Upper lobe of right lung (tissue), 1 donor: ENCODE measurements at regions not wholly inside any gene's neighbourhood (a gene's known extent, or its start where the extent isn't known, plus 50 kb on each side); places are given as distances from the start of the nearest gene placed in this dataset.

Experiments used
- ATAC-seq: fragments of 200-7000 bp; cut with Tn5 transposase; one replicate; pipeline ENCODE4 v1.9.1; 2020; ENCODE audit warnings: mild to moderate bottlenecking, moderate library complexity
- DNase-seq: peaks from one replicate; pipeline ENCODE4 v3.0.0-alpha.2; 2020
- H3K27ac ChIP-seq: fragments of 200-600 bp; one replicate; pipeline ENCODE4 v1.8.0; 2022
- H3K27me3 ChIP-seq: fragments of 200-600 bp; one replicate; pipeline ENCODE4 v1.8.0; 2022; ENCODE audit warnings: mild to moderate bottlenecking
- H3K36me3 ChIP-seq: fragments of 200-600 bp; one replicate; pipeline ENCODE4 v1.8.0; 2022
- H3K4me1 ChIP-seq: fragments of 200-600 bp; one replicate; pipeline ENCODE4 v1.8.0; 2022
- H3K4me3 ChIP-seq: fragments of 200-600 bp; one replicate; pipeline ENCODE4 v1.8.0; 2022; ENCODE audit warnings: mild to moderate bottlenecking
- H3K9me3 ChIP-seq: fragments of 200-600 bp; one replicate; pipeline ENCODE4 v1.8.0; 2022
- intact Hi-C: fragments of 100-400 bp; cut with DNase I; formaldehyde crosslinking; loops from one replicate; pipeline ENCODE4 v1.11.0; 2022
- TF ChIP-seq, protein P1 (sequence below): fragments of 200-600 bp; IDR thresholded peaks from one replicate; pipeline ENCODE4 v1.8.0; 2022; ENCODE audit warnings: antibody characterized with exemption
- donor health status: DM: no; HTN: yes; CAD: no; lungs with severe emphysema.

DNA sequence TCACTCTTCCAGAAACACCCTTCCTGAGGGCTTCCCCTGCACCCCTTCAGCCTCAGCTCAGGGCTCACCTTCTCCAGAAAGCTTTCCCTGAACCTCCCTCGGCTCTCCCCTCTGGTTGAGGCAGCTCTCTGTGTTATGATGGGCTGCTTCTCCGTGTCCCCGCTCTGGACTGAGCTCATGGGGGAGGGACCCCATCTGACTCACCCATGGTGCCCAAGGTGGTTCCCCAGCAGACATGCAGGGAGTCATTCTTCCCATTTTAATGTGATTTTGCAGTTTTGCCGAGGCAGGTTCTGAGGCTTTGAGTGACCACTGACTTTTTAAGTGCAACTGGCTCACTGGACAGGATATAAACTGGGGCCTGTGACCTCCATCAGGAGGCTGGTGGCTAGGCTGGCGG is 495.1 kb downstream of the TBC1D22A start:
- TF ChIP-seq, protein P1, sequence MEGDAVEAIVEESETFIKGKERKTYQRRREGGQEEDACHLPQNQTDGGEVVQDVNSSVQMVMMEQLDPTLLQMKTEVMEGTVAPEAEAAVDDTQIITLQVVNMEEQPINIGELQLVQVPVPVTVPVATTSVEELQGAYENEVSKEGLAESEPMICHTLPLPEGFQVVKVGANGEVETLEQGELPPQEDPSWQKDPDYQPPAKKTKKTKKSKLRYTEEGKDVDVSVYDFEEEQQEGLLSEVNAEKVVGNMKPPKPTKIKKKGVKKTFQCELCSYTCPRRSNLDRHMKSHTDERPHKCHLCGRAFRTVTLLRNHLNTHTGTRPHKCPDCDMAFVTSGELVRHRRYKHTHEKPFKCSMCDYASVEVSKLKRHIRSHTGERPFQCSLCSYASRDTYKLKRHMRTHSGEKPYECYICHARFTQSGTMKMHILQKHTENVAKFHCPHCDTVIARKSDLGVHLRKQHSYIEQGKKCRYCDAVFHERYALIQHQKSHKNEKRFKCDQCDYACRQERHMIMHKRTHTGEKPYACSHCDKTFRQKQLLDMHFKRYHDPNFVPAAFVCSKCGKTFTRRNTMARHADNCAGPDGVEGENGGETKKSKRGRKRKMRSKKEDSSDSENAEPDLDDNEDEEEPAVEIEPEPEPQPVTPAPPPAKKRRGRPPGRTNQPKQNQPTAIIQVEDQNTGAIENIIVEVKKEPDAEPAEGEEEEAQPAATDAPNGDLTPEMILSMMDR, result no peak
- Histone ChIP-seq H3K4me1 (no peaks in the 10 kb centered on the region), H3K27me3 (no peaks in the 10 kb centered on the region), H3K27ac (no peak overlapping the region), H3K36me3 (no peaks in the 10 kb centered on the region), H3K9me3 (peaks cover 3% of the 10 kb centered on the region), H3K4me3 (no peak overlapping the region)
- no peak for DNase-seq
- no peak for ATAC-seq
- intact Hi-C loops, result no loop called here

DNA sequence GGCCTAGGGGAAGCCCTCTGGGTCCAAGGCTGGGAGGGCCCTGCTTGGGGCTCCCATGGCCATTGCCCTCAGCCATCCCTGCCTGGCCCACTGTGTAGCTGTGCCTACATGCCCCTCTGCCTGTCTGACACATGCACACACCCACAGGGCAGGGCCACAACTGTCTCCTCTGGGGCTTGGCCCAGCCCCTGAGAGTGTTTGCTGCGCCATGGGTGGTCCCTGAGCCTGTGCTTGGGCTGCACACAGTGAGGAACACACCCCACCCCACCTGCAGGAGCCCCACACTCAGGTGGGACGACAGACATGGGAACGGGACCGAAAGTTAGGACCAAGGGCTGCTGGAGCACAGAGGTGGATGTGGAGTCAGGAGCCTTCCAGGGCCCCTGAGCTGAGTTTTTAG is 489.5 kb downstream of the TBC1D22A start:
- no peaks in the 10 kb centered on the region for H3K36me3 ChIP-seq
- no peaks in the 10 kb centered on the region for H3K4me1 ChIP-seq
- DNase-seq (no peak), ATAC-seq (peak; percentile 33)
- peaks cover 3% of the 10 kb centered on the region for H3K9me3 ChIP-seq
- intact Hi-C loops, result no loop called here
- H3K27me3 ChIP-seq, result no peaks in the 10 kb centered on the region
- TF ChIP-seq, protein P1, result no peak
- H3K27ac ChIP-seq, result no peak overlapping the region
- H3K4me3 ChIP-seq, result no peak overlapping the region

DNA sequence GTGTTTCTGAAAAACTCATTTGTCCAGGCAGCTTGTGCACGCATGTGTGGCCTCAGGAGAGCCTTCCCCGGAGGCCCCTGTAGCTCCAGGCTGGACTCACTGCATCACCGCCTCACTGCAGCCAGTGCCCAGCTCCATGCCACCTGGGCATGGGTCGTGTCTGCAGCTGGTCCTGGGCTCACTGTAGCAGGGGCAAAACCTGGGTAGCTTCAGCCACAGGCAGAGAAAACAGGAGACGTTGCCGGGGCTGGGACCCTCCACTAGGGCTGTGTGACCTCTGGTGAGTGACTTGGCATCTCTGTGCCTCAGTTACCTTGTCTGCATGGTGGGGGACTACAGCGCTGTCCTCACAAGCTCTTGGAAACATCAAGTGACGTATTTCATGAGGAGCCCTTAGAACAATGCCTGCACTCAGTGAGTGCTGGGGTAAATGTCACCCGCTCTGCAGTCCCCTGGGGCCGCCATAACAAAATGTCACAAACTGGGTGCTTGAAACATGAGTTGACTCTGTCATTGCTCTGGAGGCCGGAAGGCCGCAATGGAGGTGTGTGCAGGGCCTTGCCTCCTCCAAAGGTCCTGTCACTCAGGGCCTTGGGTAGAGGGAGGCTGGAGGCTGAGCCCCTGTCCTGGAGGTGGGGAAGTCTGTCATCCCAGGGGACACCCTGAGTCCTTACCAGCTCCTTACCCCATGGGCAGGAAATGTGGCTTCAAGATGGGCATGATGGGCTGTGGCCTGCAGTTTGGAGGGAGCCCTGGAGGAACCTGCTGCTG is 488.7 kb downstream of the TBC1D22A start:
- no peaks in the 10 kb centered on the region for H3K36me3 ChIP-seq
- H3K4me3 ChIP-seq, result no peak overlapping the region
- TF ChIP-seq, protein P1, result no peak
- intact Hi-C loops, result no loop called here
- no peaks in the 10 kb centered on the region for H3K27me3 ChIP-seq
- no peak overlapping the region for H3K27ac ChIP-seq
- ATAC-seq, result no peak
- no peak for DNase-seq
- H3K9me3 ChIP-seq, result peaks cover 3% of the 10 kb centered on the region
- H3K4me1 ChIP-seq, result no peaks in the 10 kb centered on the region

DNA sequence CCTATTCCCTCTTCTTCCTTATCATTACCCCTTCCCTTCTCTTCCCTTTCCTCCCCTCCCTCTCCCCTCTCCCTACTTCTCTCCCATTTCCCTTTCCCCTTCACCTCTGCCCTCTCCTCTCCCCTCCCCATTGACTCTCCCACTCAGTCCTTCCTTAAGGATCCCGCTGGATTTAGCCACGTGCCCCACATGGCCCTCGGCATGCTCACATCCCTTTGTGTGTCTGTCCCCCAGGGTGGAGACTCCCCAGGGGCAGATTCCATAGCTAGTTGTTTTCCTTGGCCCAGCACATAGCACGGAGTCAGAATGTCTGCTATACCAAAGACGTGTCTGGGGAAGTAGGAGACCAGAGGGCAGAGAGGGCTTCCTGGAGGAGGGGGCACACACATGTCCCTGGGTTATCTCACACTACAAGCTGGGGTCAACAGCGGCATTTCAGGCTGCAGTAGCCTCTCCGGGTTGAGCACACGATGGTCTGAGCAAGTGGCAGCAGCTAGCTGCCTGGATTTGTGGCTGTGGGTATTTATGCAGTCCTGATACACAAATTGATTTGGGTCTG is 487.0 kb downstream of the TBC1D22A start:
- intact Hi-C loops, result no loop called here
- TF ChIP-seq, protein P1, result no peak
- H3K4me1 ChIP-seq, result no peaks in the 10 kb centered on the region
- H3K9me3 ChIP-seq, result peaks cover 3% of the 10 kb centered on the region
- no peak overlapping the region for H3K4me3 ChIP-seq
- no peaks in the 10 kb centered on the region for H3K36me3 ChIP-seq
- no peak for ATAC-seq
- H3K27ac ChIP-seq, result no peak overlapping the region
- no peak for DNase-seq
- H3K27me3 ChIP-seq, result no peaks in the 10 kb centered on the region

DNA sequence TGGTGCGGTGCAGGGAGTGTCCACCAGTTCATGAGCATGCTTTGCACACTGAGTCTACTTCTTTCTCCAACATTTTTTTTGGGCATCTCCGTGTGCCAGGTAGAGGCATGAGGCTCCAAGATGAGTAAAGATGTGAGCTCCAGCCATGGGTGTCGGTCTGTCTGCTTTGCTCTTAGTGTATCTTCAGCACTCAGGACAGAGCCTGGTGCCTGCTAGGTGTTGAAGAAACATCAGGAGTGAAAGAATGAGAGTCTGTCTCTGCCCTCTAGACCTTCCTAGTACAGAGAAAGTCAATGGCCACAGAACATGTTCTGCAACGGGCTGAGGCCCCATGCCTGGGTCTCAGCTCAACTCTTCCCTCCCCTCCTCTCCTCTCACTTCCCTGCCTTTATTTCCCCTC is 486.5 kb downstream of the TBC1D22A start:
- intact Hi-C loops, result no loop called here
- peaks cover 3% of the 10 kb centered on the region for H3K9me3 ChIP-seq
- no peak for ATAC-seq
- TF ChIP-seq, protein P1, result no peak
- H3K27ac ChIP-seq, result no peak overlapping the region
- H3K36me3 ChIP-seq, result no peaks in the 10 kb centered on the region
- H3K27me3 ChIP-seq, result no peaks in the 10 kb centered on the region
- no peak overlapping the region for H3K4me3 ChIP-seq
- no peaks in the 10 kb centered on the region for H3K4me1 ChIP-seq
- DNase-seq, result no peak
